Hippocampal formation (tissue), 2 donors: ENCODE measurements at regions not wholly inside any gene's neighbourhood (a gene's known extent, or its start where the extent isn't known, plus 50 kb on each side); places are given as distances from the start of the nearest gene placed in this dataset.
"Not testable (repeated sequence)": the region's sequence is repeated elsewhere in the genome, so short reads cannot be mapped to it uniquely, and the experiment has no call there.

Experiments
- DNase-seq, 2 donors: peaks; one replicate each; lab custom pipeline; 2025; lab: John Stamatoyannopoulos, UW

GRCh38 chr4:89496851-89497250 lies 189.3 kb upstream of the GPRIN3 start:
- no peak for DNase-seq

GRCh38 chr4:89493367-89493766 lies 185.8 kb upstream of the GPRIN3 start:
- DNase-seq, result no peak

- DNase-seq, result no peak
Observed at GRCh38 chr4:89492581-89493071, 185.0 kb upstream of the GPRIN3 start.

GRCh38 chr4:89491761-89492160 lies 184.2 kb upstream of the GPRIN3 start:
- DNase-seq, result no peak

- DNase-seq, result not testable (repeated sequence)
Observed at GRCh38 chr4:89489921-89490431, 182.4 kb upstream of the GPRIN3 start.

- no peak for DNase-seq
Observed at GRCh38 chr4:89489338-89489771, 181.8 kb upstream of the GPRIN3 start.

GRCh38 chr4:89488736-89489135 lies 181.1 kb upstream of the GPRIN3 start:
- no peak for DNase-seq

GRCh38 chr4:89486673-89487072 lies 179.1 kb upstream of the GPRIN3 start:
- no peak for DNase-seq

- peak in 1 of 2 donors; percentile 17 for DNase-seq
Observed at GRCh38 chr4:89486042-89486441, 178.4 kb upstream of the GPRIN3 start.

GRCh38 chr4:89483833-89484232 lies 176.2 kb upstream of the GPRIN3 start:
- DNase-seq, result no peak

- no peak for DNase-seq
Observed at GRCh38 chr4:89482926-89483595, 175.5 kb upstream of the GPRIN3 start.

GRCh38 chr4:89482251-89482650 lies 174.7 kb upstream of the GPRIN3 start:
- no peak for DNase-seq

GRCh38 chr4:89469930-89470375 lies 162.4 kb upstream of the GPRIN3 start:
- DNase-seq, result no peak

GRCh38 chr4:89469516-89469915 lies 161.9 kb upstream of the GPRIN3 start:
- no peak for DNase-seq

- DNase-seq, result no peak
Observed at GRCh38 chr4:89468602-89469001, 161.0 kb upstream of the GPRIN3 start.

- DNase-seq, result no peak
Observed at GRCh38 chr4:89463341-89463740, 155.7 kb upstream of the GPRIN3 start.

- DNase-seq, result no peak
Observed at GRCh38 chr4:89447543-89447942, 139.9 kb upstream of the GPRIN3 start.

- DNase-seq, result no peak
Observed at GRCh38 chr4:89446193-89446592, 138.6 kb upstream of the GPRIN3 start.

GRCh38 chr4:89439533-89439932 lies 131.9 kb upstream of the GPRIN3 start:
- DNase-seq, result no peak

- DNase-seq, result peak in 1 of 2 donors; percentile 1
Observed at GRCh38 chr4:89438102-89438831, 130.7 kb upstream of the GPRIN3 start.

- DNase-seq, result peak in 1 of 2 donors; percentile 59
Observed at GRCh38 chr4:89434364-89434988, 126.9 kb upstream of the GPRIN3 start.

GRCh38 chr4:89427782-89428181 lies 120.2 kb upstream of the GPRIN3 start:
- no peak for DNase-seq

- DNase-seq, result no peak
Observed at GRCh38 chr4:89425023-89425422, 117.4 kb upstream of the GPRIN3 start.
